Testis (tissue), 2 donors: ENCODE measurements at regions not wholly inside any gene's neighbourhood (a gene's known extent, or its start where the extent isn't known, plus 50 kb on each side); places are given as distances from the start of the nearest gene placed in this dataset.
"Not testable (repeated sequence)": the region's sequence is repeated elsewhere in the genome, so short reads cannot be mapped to it uniquely, and the experiment has no call there.

Experiments used
- CTCF ChIP-seq, 3 experiments: fragments of 450-650 bp in 2 of 3; fragments of 200-600 bp in 1 of 3; sonication (generic) in 1 of 3; IDR thresholded peaks; one replicate each; pipeline ENCODE4 v1.5.1; 2016 to 2019; ENCODE audit warnings: antibody characterized with exemption in 3 of 3, mild to moderate bottlenecking in 2 of 3, moderate library complexity in 1 of 3
- POLR2A ChIP-seq: fragments of 450-650 bp; IDR thresholded peaks from one replicate; pipeline ENCODE4 v1.6.1; 2017; ENCODE audit warnings: antibody characterized with exemption, mild to moderate bottlenecking, moderate library complexity

GRCh38 chr2:41210030-41210429 is 758.1 kb upstream of the SLC8A1 start:
- not testable (repeated sequence) for TF ChIP-seq CTCF (IDR thresholded peaks at IDR 0.05); POLR2A
